ENCODE measurements at regions not wholly inside any gene's neighbourhood (a gene's known extent, or its start where the extent isn't known, plus 50 kb on each side); places are given as distances from the start of the nearest gene placed in this dataset.

- TF ChIP-seq CHAMP1 (IDR thresholded peaks at IDR 0.05): peak; percentile 74; the same call in 1 of the 2 replicates
- no peak for TF ChIP-seq CSDE1 (IDR thresholded peaks at IDR 0.05)
- no peak for TF ChIP-seq CBX1 (IDR thresholded peaks at IDR 0.05; ENCODE audit: low read depth)
- no peak for TF ChIP-seq ZNF785 (CRISPR knock-in tag; IDR thresholded peaks at IDR 0.05)
- TF ChIP-seq ZNF511 (CRISPR knock-in tag; IDR thresholded peaks at IDR 0.05): no peak
- peak in 1 of 2 experiments; percentile 93; a peak in 2 of 4 replicates for TF ChIP-seq ZMIZ1 (IDR thresholded peaks at IDR 0.05; ENCODE audit: low read depth in 2 of 2, low read length in 2 of 2)
- peak; percentile 77; the same call in 1 of the 2 replicates for TF ChIP-seq NCOA1 (IDR thresholded peaks at IDR 0.05; ENCODE audit: low read depth)
- peak; percentile 51 for TF ChIP-seq MYNN (IDR thresholded peaks at IDR 0.05)
- no peak for TF ChIP-seq MYNN (CRISPR knock-in tag; IDR thresholded peaks at IDR 0.05)
- TF ChIP-seq RBM14 (IDR thresholded peaks at IDR 0.05; ENCODE audit: borderline replicate concordance, insufficient read depth, low read depth, low read length): no peak
- TF ChIP-seq CHD4 (IDR thresholded peaks at IDR 0.05; ENCODE audit: insufficient read depth, insufficient replicate concordance, low read depth, low read length, poor library complexity, severe bottlenecking): no peak
- TF ChIP-seq PURB (CRISPR knock-in tag; IDR thresholded peaks at IDR 0.05; ENCODE audit: low read depth): no peak
- TF ChIP-seq THAP7 (CRISPR knock-in tag; IDR thresholded peaks at IDR 0.05): no peak
- TF ChIP-seq ZNF253 (CRISPR knock-in tag; conservative IDR thresholded peaks at IDR 0.05): no peak
- no peak for TF ChIP-seq ZC3H11A (IDR thresholded peaks at IDR 0.05; ENCODE audit: low read depth, low read length)
- no peak for TF ChIP-seq MEIS2 (IDR thresholded peaks at IDR 0.05; ENCODE audit: partially characterized antibody)
- no peak for TF ChIP-seq HMGXB4 (CRISPR knock-in tag; IDR thresholded peaks at IDR 0.05)
- TF ChIP-seq SNRNP70 (optimal IDR thresholded peaks at IDR 0.05; ENCODE audit: low read depth, low read length): no peak
- no peak for TF ChIP-seq RFX5 (IDR thresholded peaks at IDR 0.05; ENCODE audit: low read depth, low read length)
Measured at GRCh38 chr9:14395317-14396082, 81.6 kb upstream of the NFIB start (continued).

Measured in K562 (cell line).